ENCODE measurements at regions not wholly inside any gene's neighbourhood (a gene's known extent, or its start where the extent isn't known, plus 50 kb on each side); places are given as distances from the start of the nearest gene placed in this dataset.

GRCh38 chr2:6627316-6627715 is 238.4 kb downstream of the CMPK2 start:
- intact Hi-C loops (cut with micrococcal nuclease) = no loop called here
- H3K36me3 ChIP-seq (replicated peaks in 1 of 2; ENCODE audit: control extremely low read depth in 1 of 2, control insufficient read depth in 1 of 2, extremely low read depth in 1 of 2, insufficient read depth in 2 of 2, low read length in 1 of 2) = no peaks in the 10 kb centered on the region
- H3K9ac ChIP-seq (ENCODE audit: low read length) = no peak overlapping the region
- no peak for ATAC-seq (ENCODE audit: low read depth)
- TF ChIP-seq CTCF (IDR thresholded peaks at IDR 0.05) = no peak
- no peak for TF ChIP-seq EZH2 (IDR thresholded peaks at IDR 0.05; ENCODE audit: borderline replicate concordance, insufficient read depth, low read depth, low read length, poor library complexity, severe bottlenecking)
- no peaks in the 10 kb centered on the region for H4K20me1 ChIP-seq (ENCODE audit: control insufficient read depth, insufficient read depth, low read length, poor library complexity, severe bottlenecking)
- H3K4me2 ChIP-seq (replicated peaks; ENCODE audit: low read depth, low read length, poor library complexity, severe bottlenecking) = no peak overlapping the region
- 100% methylated on average over 1 of the region's 4 CpGs for WGBS (ENCODE audit: insufficient coverage)
- no peak overlapping the region for H3K27ac Mint-ChIP-seq
- H3K9me3 ChIP-seq (ENCODE audit: control extremely low read depth in 1 of 3, control insufficient read depth in 2 of 3, insufficient read depth in 1 of 3, low read length in 2 of 3) = no peaks in the 10 kb centered on the region
- CTCF ChIA-PET = no interaction called here
- no peaks in the 10 kb centered on the region for H3K4me1 Mint-ChIP-seq
- POLR2A ChIA-PET = no interaction called here
- no peaks in the 10 kb centered on the region for H3K9me3 Mint-ChIP-seq (ENCODE audit: insufficient read depth)
- H3K4me1 ChIP-seq (ENCODE audit: control insufficient read depth in 2 of 2, insufficient read depth in 2 of 2, low read length in 2 of 2) = no peaks in the 10 kb centered on the region
- H3K27me3 Mint-ChIP-seq = no peaks in the 10 kb centered on the region
- no peak for DNase-seq
- H2AFZ ChIP-seq (ENCODE audit: insufficient read depth, low read depth, low read length, poor library complexity, severe bottlenecking) = no peak overlapping the region
- H3K27ac ChIP-seq (ENCODE audit: low read length in 2 of 2) = no peak overlapping the region
- no peaks in the 10 kb centered on the region for H3K27me3 ChIP-seq (replicated peaks in 1 of 4; ENCODE audit: control extremely low read depth in 1 of 4, control insufficient read depth in 3 of 4, insufficient read depth in 4 of 4, low read length in 3 of 4)
- no peak overlapping the region for H3K4me3 Mint-ChIP-seq
- no peaks in the 10 kb centered on the region for H3K79me2 ChIP-seq (ENCODE audit: control insufficient read depth, insufficient read depth, low read length)
- H3K4me3 ChIP-seq (ENCODE audit: control extremely low read depth in 1 of 5, extremely low read depth in 1 of 5, insufficient read depth in 1 of 5, low read depth in 2 of 5, low read length in 4 of 5) = no peak overlapping the region

DNA sequence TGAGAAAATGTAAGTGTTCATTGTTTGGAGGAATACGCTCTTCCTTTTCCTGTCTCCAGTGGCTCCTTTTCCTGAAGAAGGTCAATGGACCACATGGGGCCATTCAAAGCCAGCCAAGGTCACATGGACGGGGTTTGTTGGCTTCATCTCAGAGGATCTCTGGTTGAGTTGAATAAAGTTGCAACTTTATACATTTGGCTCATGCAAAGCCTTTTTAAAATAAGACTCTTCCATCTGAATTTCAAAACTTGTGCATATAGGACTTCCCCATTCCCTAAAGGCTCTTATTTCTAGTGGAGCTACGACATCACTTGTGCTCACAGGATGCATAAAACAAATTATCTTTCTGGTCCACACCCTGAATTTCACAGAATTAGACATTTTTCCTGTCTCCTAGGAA is 235.5 kb downstream of the CMPK2 start:
- ChIA-PET CTCF (no interaction called here), POLR2A (no interaction called here)
- TF ChIP-seq EZH2 (IDR thresholded peaks at IDR 0.05; ENCODE audit: borderline replicate concordance, insufficient read depth, low read depth, low read length, poor library complexity, severe bottlenecking) (no peak), CTCF (IDR thresholded peaks at IDR 0.05) (no peak)
- Mint-ChIP-seq H3K27ac (no peak overlapping the region), H3K4me3 (no peak overlapping the region), H3K9me3 (ENCODE audit: insufficient read depth) (no peaks in the 10 kb centered on the region), H3K4me1 (no peaks in the 10 kb centered on the region), H3K27me3 (no peaks in the 10 kb centered on the region)
- Histone ChIP-seq H3K4me3 (ENCODE audit: control extremely low read depth in 1 of 5, extremely low read depth in 1 of 5, insufficient read depth in 1 of 5, low read depth in 2 of 5, low read length in 4 of 5) (no peak overlapping the region), H3K27ac (ENCODE audit: low read length in 2 of 2) (no peak overlapping the region), H3K9ac (ENCODE audit: low read length) (no peak overlapping the region), H3K27me3 (replicated peaks in 1 of 4; ENCODE audit: control extremely low read depth in 1 of 4, control insufficient read depth in 3 of 4, insufficient read depth in 4 of 4, low read length in 3 of 4) (no peaks in the 10 kb centered on the region), H3K9me3 (ENCODE audit: control extremely low read depth in 1 of 3, control insufficient read depth in 2 of 3, insufficient read depth in 1 of 3, low read length in 2 of 3) (no peaks in the 10 kb centered on the region), H3K4me2 (replicated peaks; ENCODE audit: low read depth, low read length, poor library complexity, severe bottlenecking) (no peak overlapping the region), H3K4me1 (ENCODE audit: control insufficient read depth in 2 of 2, insufficient read depth in 2 of 2, low read length in 2 of 2) (no peaks in the 10 kb centered on the region), H2AFZ (ENCODE audit: insufficient read depth, low read depth, low read length, poor library complexity, severe bottlenecking) (no peak overlapping the region), H4K20me1 (ENCODE audit: control insufficient read depth, insufficient read depth, low read length, poor library complexity, severe bottlenecking) (no peaks in the 10 kb centered on the region), H3K36me3 (replicated peaks in 1 of 2; ENCODE audit: control extremely low read depth in 1 of 2, control insufficient read depth in 1 of 2, extremely low read depth in 1 of 2, insufficient read depth in 2 of 2, low read length in 1 of 2) (no peaks in the 10 kb centered on the region), H3K79me2 (ENCODE audit: control insufficient read depth, insufficient read depth, low read length) (no peaks in the 10 kb centered on the region)
- intact Hi-C loops (cut with micrococcal nuclease) = no loop called here
- ATAC-seq (ENCODE audit: low read depth) (no peak), DNase-seq (no peak)
- WGBS (ENCODE audit: insufficient coverage) = 81% methylated on average over 2 of the region's 3 CpGs

All from B cell (primary cell).